ENCODE measurements at regions not wholly inside any gene's neighbourhood (a gene's known extent, or its start where the extent isn't known, plus 50 kb on each side); places are given as distances from the start of the nearest gene placed in this dataset.

DNA sequence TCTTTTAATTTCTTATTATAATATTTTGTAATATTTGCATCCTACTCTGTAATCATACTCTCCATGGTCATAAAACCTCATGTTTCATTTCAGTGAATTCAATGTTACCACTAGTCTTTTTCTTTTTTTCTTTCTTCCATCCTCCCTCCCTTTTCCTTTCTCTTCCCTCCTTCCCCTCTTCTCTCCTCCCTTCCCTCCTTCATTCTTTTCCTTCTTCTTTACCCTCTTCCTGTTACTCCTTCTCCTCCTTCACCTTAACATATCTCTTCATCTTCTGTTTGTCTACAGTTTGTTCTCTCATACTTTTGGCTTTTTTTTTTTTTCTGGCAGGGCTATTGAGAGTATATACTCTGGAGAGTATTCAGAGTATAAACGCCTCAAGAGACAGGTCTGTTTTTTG lies 491.6 kb upstream of the ID2 start:
- TF ChIP-seq CTCF (conservative IDR thresholded peaks at IDR 0.05; ENCODE audit: low read length): no peak
- TF ChIP-seq EZH2phosphoT487 (IDR thresholded peaks at IDR 0.05; ENCODE audit: borderline replicate concordance): no peak

Data from Loucy (cell line).